HG03342 (cell line): ENCODE measurements at regions not wholly inside any gene's neighbourhood (a gene's known extent, or its start where the extent isn't known, plus 50 kb on each side); places are given as distances from the start of the nearest gene placed in this dataset.

Experiments
- ATAC-seq: cut with Tn5 transposase; IDR thresholded peaks from one replicate; pipeline ENCODE4 v1.9.1; 2021; ENCODE audit warnings: mild to moderate bottlenecking, moderate library complexity; ENCODE audit not compliant: unreplicated experiment

DNA sequence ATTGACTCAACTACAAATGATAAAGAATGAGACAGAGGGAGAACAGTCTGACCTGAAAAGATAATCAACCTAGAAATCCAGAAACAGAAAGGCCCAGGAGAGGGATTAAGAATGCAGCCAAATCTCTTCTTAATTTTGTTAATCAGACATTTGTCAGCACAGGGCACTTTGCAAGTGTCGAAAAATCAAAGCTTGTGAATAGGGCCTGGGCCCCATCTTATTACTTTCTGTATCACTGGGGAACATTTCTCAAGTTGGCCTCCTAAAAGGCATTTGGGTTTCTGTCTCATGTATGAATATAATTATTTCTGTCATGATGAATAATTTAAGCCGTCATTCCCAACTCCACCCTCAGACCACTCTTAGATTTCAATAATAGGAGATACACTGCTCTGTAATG lies 308.4 kb upstream of the PRKCQ start:
- ATAC-seq: no peak

DNA sequence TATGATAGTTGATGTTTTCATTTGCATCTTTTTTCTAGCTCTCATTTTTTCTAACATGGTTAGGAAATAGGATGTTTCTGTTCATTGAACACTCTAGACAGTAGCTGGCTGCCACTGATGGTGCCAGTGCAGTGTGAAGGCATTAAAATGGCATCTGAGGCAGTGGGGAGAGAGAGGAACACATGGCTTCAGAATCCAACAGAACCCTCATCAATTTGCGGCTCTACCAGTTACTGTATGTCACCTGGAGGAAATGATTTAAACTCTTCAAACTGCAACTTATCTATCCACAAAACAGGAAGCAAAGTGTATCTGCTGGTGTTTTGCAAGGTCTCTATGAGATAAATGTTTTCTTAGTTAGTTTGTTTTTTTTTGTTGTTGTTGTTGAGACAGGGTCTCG lies 305.2 kb upstream of the PRKCQ start:
- ATAC-seq: no peak

DNA sequence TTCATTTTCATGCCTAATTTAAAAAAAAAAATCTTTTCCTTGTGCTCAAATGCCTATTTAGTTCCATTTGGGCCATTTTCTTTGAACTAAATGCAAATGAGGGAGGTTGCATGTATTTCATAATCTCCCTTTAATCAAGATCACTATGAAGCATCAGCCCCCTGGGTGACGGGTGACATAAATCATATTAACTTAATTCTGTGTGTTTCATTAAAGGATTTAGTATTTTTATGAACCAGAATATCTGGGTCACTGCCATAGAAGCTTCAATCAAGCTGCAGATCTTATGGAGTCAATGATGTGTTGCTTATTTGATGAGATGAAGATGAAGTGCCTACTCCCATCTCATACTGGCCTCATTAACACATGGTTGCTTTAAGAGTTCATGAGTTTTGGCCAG lies 301.9 kb upstream of the PRKCQ start:
- no peak for ATAC-seq

DNA sequence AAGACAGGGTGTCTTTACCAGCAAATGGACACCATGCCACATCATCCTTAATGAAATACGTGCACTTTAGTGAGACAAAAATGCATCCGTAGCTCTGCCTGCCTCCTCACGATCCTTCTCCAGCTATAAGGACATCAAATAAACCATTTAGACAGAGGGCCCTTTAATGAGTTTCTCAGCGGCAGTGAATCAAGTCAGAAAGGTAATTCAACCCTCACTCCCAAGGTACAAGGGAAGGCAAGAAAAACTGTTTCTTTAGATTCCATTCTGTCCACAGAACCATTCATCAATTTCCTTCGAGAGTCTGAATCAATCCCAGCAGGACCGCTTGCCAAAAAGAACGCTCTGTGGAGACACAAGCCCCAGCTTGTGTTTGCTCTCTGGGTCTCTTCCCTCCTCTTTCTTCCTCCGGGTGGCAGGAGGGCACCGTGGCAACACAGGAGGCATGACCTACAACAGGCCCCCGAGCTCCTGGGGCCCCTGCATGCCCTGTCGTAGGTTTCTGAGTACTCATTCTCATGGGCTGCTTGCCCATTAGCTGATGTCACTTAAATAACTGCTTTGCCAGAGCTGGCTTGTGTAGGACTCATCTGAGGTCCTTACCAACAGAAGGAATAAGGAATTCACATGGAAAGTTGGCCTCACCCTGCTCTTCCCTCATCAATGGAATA lies 297.8 kb upstream of the PRKCQ start:
- ATAC-seq: no peak

DNA sequence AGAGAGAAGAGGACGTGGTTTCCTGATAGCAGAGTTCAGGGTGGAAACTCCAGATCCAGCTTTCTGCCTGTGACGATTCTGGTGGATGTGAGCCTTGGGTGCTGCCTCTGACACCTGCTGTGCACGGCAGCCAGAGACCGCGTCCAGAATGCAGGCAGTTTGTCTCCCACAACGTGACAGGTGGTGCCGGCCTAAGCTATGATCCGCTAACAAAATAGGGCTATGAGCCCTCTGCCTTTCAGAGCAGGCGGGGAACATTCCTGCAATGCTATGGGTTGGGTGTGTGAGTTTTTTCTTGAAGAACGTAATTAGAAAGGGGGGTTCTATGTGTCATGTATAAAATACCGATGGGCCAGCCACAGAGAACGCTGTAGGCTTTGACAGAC lies 297.3 kb upstream of the PRKCQ start:
- no peak for ATAC-seq

DNA sequence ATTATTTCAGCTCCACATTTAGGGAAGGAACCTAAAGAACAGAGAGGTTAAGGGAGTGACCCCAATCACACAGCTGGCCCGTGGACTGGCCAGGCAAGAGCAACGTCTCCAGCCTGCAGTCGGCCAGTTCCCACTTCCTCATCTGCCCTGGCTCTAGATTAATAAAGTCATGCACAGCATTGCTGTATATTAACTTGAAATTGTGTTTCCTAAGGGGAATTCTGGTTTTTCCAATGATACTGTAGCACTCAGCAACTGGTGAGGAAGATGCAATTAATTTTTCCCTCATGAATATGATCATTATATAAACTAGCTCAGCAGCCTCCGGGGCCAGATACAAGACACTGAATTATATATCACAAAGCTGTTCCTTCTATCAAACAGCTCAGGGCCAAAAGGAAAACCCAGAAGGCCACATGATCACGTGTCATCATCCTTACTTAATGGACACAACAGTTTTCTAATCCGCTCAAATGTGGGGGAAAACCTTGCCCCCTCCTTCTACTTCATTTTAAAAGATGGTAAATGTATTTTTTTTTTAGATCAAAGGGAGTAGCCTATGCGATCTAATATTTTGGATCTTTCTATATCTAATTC lies 295.3 kb upstream of the PRKCQ start:
- ATAC-seq: no peak

DNA sequence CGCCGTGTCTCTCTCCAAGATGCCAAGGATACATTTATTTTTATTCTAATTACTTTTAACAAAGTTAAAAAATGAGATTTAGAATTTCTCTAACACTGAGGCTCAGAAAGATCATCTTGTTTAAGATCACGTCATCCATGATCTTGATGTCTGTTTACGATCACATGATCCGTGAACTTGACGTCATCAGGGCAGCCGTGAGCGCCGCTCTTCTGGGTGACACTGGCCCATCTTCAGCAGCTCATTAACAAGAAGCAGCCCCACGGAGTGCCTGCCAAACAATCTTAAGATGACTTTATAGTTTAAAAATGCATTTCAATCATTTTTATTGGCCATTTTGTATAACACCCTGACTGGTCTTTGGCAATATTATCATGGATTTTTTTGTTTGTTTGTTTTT lies 291.1 kb upstream of the PRKCQ start:
- ATAC-seq: no peak

DNA sequence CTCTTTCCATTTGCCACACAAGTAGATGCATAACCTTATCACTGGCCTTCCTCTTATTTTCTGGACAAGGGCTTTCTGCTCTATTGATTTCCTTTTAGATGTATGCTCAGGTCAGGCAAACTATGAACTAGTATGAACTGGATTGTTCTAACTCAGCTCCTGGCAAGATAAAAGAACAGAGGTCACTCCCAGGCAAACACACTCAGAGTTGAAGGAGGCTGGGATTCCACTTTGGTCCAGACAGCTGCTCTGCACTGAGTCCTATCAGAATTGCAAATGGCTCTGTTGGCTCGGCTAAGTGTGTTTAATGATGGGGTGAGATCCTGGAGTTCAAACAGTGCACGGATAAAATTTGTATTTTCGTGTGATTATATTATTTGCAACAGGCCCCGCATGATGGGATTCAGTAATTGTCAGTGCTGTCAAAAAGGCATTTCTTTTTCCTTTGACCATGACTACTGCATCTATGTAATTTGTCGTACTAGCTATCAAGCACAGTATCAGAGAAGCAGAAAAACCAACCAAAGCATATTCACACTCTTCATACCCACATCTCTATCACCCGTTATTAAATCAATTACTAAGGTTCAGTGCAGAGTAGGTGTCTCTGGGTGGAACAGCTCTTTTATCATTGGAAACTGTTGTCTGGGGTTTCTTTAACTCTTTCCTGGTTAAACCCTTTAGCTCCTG lies 288.1 kb upstream of the PRKCQ start:
- no peak for ATAC-seq

DNA sequence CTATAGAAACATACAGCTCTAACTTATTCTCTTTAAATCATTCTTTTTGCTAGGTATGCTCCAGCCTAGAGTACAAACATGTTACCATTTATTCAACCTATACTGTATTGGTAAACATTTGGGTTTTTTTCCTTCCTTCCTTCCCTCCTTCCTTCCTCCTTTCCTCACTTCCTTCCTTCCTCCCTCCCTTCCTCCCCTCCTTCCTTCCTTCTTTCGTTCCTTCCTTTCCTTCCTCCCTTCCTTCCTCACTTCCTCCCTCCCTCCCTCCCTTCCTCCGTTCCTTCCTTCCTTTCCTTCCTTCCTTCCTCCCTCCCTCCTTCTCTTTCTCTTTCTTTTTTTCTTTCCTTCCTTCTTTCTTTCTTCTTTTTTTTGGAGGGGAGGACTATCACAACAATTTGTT lies 286.7 kb upstream of the PRKCQ start:
- no peak for ATAC-seq

DNA sequence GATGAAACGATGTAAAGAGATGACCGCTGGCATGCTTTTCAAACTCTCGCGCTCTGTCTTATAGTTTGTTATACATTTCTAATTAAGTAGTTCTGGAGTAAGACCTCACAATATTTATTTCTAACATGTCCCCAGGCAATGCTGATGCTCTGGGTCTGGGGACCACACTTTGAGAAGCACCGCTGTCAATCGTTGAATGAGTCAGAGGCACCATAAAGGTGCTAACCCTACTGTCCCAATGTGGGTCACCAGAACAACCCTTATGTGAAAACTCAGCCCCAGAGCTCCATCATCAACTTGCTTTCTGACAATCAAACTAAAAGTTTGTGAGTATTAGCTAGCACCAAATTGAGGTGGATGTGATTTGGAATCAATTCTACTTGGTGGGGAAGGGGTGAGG lies 284.1 kb upstream of the PRKCQ start:
- ATAC-seq: no peak

DNA sequence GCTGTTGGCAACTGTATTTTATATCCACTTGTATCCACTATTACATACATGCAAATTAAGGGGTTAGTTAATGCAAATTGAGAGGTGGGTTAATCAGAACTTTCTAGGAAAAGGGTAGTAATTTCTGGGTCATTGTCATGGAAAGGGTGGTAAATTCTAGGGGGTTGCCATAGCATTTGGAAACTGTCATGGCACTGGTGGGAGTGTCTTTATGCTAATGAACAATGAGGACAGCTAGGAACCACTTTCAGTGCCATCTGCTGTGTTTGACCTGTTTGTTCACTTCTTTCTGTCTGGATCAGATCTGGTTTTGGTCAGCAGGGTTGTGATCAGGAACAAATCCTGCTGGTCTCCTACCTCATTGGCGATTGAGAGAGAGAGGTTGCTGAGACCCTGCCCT lies 283.3 kb upstream of the PRKCQ start:
- no peak for ATAC-seq

DNA sequence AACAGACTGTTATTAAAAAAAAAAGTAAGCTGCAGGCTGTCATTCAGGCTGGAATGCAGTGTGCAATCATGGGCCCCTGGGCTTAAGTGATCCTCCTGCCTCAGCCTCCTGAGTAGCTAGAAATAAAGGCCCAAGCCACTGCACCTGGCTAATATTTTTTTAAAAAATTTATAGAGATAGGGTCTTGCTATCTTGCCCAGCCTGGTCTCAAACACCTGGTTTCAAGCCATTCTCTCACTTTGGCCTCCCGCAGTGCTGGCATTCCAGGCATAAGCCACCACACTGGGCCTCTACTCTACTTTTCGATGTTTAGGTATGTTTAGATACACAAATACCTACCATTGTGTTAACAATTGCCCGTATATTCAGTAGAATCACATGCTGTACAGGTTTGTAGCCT lies 270.4 kb upstream of the PRKCQ start:
- ATAC-seq: no peak

DNA sequence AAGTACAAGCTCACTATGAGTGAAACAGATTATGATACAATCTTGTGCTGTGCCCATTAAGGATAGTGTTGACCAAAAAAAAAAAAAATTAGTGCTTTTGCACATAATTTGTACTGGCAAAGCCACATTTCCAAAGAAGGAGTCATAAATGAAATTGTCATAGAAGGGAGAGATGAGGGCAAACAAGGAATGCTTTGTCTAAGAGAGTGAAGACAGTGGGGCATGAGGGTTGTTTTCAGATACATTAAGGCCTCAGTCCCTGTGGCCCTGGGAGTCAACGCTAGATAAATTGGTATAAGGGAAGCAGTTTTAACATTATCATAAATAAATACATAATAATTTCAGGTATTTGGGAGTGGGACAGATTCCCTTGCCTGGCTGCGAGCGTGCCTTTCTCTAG lies 267.5 kb upstream of the PRKCQ start:
- ATAC-seq: no peak

DNA sequence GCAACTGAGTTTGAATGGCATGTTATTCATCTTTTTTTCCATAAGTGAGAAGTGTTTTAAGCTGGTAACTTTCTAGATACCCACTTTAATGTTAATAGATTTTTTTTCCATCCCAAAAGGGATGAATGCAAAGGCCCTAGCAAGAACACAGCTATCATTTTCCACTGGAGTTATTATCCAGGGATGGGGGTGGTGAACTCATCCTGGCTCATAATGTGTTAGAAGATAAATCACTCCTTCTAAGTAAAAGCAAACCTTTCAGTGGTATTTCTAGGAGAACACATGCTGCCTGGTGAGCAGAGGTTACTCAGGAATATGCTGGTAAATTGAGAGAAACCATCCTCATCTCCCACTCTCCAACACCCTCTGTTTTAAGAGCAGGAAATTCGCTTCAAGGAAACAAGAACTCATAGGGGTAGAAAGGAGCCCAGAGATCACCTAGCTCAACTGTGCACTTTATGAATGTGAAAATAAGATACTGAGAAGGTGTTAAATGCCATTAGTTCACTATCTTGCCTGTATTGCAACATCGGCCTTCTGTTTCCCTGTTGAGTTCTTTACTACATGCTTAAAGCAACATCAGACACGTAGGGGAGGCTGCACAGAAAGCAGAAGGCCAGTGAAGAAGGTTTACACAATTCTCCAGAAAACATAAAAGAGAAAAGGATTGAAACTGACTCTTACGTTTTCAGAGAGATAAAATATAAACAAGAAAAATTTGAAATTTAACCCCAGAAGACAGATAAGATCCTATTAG lies 264.0 kb upstream of the PRKCQ start:
- ATAC-seq: no peak

DNA sequence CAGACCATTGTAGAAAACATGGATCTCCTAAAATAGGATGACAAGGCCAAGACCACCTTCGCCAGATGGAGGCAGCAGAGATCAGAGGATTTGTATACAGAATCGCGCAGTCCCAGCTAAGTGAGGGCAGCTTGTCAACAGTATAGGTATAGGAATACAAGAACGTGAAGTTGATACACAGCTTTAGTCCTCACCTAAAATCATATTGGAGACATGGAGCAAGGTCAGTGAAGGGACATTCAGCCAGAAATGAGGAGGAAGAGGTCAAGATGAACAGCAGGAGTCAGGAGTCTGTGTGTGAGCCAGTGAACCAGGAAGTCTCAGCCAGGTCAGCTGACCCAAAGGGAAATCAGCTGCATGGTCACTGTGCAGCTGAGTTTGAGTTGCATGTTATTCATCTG lies 263.4 kb upstream of the PRKCQ start:
- no peak for ATAC-seq

DNA sequence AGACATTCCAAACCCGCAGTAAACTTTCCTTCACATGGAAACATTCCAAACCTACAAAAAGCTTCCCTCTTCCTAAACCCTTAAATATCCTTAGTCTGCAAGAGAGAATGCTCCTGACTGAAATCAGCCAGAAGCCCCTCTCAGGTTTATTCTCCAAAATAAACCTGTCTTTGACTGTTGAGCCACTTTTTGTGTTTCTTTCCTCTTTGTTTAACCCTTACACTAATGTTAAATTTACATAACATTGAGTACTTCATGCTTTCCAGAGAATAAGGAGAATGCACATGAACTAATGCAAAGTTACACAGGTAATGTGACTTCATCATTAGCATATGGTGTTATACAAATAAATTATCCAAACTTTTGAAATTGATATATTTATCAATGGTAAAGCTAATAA lies 262.6 kb upstream of the PRKCQ start:
- ATAC-seq: no peak

DNA sequence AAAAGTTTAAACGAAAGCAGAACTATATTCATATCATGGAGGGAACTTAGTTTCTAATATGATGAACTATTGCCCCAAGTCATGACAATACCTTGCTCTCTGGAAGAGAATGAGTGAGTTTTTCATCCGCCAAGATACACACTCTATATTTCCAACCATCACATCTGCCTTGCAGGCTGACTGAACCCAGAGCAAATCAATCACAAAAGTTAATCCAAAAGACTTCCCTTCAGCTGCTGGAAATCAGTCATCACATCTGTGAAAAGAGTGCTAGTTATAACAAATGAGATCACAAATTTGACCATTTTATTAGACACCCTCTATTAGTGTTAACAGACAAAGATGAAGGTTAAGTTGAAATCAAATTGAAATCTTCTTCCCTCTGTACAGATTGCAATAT lies 261.7 kb upstream of the PRKCQ start:
- no peak for ATAC-seq

DNA sequence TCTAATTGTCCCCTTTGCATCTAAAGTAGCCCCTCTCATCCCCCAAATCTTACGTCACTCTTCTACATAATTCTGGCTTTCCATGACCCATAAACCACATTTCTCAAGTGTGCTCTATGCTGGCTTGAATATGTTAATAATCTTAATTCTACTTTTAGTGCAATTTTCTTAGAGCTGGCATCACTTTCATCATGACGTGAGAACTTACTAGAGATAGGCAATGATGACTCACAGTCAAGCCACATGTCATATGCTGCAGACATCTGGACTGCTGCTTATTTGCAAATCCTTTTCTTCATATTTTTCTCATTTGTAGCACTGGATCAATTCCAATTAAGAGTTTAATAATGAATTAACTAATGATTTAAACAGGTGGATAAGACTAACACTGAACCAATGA lies 260.7 kb upstream of the PRKCQ start:
- ATAC-seq: no peak

DNA sequence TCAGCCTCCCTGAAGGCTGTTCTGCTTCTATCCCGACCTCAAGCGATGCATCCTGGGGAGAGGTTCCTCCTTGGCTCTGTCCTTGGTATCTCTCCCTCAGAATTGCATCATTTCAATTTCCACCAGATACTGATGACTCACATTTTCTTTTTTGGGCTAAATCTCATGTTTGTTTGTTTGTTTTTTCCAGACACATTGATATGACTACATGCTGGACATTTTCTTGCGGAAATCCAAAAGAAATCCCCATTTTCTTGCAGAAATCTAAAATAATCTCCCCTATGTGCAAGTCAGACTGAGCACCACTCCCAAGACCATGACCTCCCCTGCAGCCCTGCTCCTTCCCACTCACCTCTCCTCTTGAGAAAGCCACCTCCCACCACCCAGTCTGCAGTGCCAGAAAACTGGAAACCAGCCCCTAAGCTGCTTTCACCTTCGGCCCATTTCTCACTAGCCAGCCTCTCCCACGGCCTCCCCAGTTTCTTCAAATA lies 260.2 kb upstream of the PRKCQ start:
- ATAC-seq: no peak

DNA sequence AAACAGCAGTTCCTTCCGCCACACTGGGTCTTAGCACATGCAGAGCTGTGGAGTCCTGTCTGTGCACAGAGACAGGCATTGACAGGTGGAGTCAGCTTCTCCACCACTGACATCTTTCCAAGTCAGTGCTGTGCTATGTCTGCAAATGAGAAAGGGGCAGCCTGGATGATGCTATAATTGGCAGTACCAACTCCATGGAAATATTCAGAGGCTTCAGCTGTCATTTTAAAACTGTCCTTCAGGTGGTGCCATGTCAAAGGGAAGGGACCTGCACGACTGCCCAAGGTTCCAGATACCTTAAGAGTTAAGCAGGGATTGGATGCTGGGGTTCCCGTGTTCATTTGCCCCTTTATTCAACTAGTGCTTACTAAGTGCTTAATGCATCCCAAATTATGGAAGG lies 258.0 kb upstream of the PRKCQ start:
- ATAC-seq: no peak

DNA sequence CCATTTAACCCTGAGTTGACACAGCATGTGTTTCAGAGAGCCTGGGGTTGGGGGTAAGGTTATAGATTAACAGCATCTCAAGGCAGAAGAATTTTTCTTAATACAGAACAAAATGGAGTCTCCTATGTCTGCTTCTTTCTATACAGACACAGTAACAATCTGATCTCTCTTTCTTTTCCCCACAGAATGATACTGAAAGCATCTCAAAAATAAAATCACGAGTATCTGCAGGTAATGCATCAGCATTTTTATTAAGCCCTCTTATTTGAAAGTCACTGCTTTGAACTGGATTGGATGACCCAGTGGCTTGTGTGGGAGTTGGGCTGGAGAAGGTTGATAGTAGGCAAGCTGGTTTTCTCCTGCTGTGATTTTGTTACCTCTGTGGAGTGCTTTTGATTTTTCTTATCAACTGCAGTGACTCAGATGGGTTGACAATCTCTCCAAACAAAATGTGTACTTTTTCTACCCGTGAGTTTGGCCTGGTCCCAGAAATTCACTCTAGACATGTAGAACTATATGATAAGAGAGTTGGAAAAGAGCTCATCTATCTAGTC lies 253.5 kb upstream of the PRKCQ start:
- no peak for ATAC-seq
